Vagina (tissue), 2 donors: ENCODE measurements at regions not wholly inside any gene's neighbourhood (a gene's known extent, or its start where the extent isn't known, plus 50 kb on each side); places are given as distances from the start of the nearest gene placed in this dataset.
A peak's percentile ranks its signal among the peaks of the same experiment; 100 is the strongest.

Experiments used
- DNase-seq, 2 donors: peaks; one replicate each; pipeline ENCODE4 v3.0.0-alpha.2; 2017; ENCODE audit errors: extremely low spot score in 2 of 2
- H3K27ac ChIP-seq: fragments of 200-600 bp; sonication (generic); one replicate; pipeline ENCODE4 v1.5.1; 2019
- H3K27me3 ChIP-seq: fragments of 200-600 bp; sonication (generic); one replicate; pipeline ENCODE4 v1.5.1; 2019
- H3K36me3 ChIP-seq, 2 donors: fragments of 200-600 bp; sonication (generic); one replicate each; pipeline ENCODE4 v1.5.1; 2017 to 2019
- H3K4me1 ChIP-seq: fragments of 200-600 bp; sonication (generic); one replicate; pipeline ENCODE4 v1.5.1; 2019
- H3K4me3 ChIP-seq, 2 donors: fragments of 200-600 bp; sonication (generic); 1 replicate in 1 of 2; 2 replicates in 1 of 2; pipeline ENCODE4 v1.5.1; 2016 to 2019
- H3K9me3 ChIP-seq: fragments of 200-600 bp; sonication (generic); one replicate; pipeline ENCODE4 v1.5.1; 2019
- POLR2A ChIP-seq, 2 donors: fragments of 450-650 bp; IDR thresholded peaks; one replicate each; pipeline ENCODE4 v1.6.1; 2017; ENCODE audit warnings: antibody characterized with exemption in 2 of 2, mild to moderate bottlenecking in 2 of 2, moderate library complexity in 2 of 2
- POLR2AphosphoS5 ChIP-seq, 2 donors: sonication (generic); formaldehyde crosslinking; IDR thresholded peaks; one replicate each; pipeline ENCODE4 v1.9.0; 2017; ENCODE audit warnings: antibody characterized with exemption in 2 of 2, mild to moderate bottlenecking in 2 of 2, low read depth in 1 of 2; ENCODE audit not compliant: insufficient read depth in 1 of 2
- intact Hi-C: fragments of 100-400 bp; cut with DNase I; formaldehyde crosslinking; loops from one replicate; pipeline ENCODE4 v1.15.1; 2023
- TF ChIP-seq, protein P1 (sequence below), 3 experiments: fragments of 450-650 bp in 2 of 3; fragments of 200-600 bp in 1 of 3; sonication (generic) in 1 of 3; IDR thresholded peaks; one replicate each; pipeline ENCODE4 v1.5.1; 2017 to 2019; ENCODE audit warnings: antibody characterized with exemption in 3 of 3, mild to moderate bottlenecking in 2 of 3, moderate library complexity in 2 of 3

DNA sequence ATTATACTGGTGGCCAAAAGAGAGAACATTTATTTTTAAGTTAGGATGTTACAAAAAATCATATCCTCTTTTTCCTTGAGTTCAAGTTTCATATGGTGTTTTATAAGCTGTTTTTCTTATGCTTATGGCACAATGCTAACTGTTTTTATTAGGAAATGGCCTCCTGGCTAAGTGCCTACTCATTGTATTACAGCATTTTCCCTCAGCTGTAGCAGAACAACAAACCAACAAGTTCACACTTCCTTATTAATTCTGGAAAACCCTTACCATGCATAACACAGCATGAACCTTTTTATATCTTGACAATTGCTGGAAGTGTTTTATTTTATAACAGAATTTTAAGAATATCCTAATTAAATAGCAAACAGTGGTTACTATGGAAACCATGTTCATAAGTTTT, 165.8 kb downstream of the GASK1B start:
- Histone ChIP-seq H3K27me3 (no peaks in the 10 kb centered on the region), H3K36me3 (no peaks in the 10 kb centered on the region), H3K27ac (peak overlapping the region; percentile 70), H3K4me1 (peaks cover 34% of the 10 kb centered on the region), H3K9me3 (no peaks in the 10 kb centered on the region), H3K4me3 (no peak overlapping the region)
- no peak for DNase-seq
- intact Hi-C loops, result no loop called here
- TF ChIP-seq POLR2AphosphoS5 (IDR thresholded peaks at IDR 0.05; ENCODE audit: insufficient read depth in 1 of 2, low read depth in 1 of 2) (peak in 1 of 2 donors; percentile 92), POLR2A (IDR thresholded peaks at IDR 0.05) (no peak)
- TF ChIP-seq, protein P1, sequence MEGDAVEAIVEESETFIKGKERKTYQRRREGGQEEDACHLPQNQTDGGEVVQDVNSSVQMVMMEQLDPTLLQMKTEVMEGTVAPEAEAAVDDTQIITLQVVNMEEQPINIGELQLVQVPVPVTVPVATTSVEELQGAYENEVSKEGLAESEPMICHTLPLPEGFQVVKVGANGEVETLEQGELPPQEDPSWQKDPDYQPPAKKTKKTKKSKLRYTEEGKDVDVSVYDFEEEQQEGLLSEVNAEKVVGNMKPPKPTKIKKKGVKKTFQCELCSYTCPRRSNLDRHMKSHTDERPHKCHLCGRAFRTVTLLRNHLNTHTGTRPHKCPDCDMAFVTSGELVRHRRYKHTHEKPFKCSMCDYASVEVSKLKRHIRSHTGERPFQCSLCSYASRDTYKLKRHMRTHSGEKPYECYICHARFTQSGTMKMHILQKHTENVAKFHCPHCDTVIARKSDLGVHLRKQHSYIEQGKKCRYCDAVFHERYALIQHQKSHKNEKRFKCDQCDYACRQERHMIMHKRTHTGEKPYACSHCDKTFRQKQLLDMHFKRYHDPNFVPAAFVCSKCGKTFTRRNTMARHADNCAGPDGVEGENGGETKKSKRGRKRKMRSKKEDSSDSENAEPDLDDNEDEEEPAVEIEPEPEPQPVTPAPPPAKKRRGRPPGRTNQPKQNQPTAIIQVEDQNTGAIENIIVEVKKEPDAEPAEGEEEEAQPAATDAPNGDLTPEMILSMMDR (IDR thresholded peaks at IDR 0.05), result no peak

DNA sequence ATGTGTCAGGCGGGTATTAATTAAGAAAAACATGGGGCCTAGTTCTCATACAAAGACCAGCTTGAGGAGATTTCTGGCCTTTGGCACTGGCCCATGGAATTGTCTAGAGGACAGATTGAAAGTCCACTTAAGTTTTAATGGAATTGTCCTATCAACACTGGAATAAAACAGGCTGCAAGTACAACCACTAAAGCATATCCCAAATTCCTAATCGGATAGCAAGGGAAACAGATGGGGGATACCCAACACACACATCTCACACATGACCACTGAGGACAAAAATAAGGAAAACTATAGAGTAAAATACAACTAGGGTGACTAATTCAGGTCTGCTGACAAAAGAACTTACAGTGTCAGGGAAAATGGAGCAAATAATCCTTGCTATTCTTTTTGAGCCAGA, 167.8 kb downstream of the GASK1B start:
- Histone ChIP-seq H3K4me3 (no peak overlapping the region), H3K4me1 (peaks cover 34% of the 10 kb centered on the region), H3K27ac (peak overlapping the region; percentile 70), H3K36me3 (no peaks in the 10 kb centered on the region), H3K27me3 (no peaks in the 10 kb centered on the region), H3K9me3 (no peaks in the 10 kb centered on the region)
- no peak for DNase-seq
- intact Hi-C loops, result no loop called here
- TF ChIP-seq POLR2AphosphoS5 (IDR thresholded peaks at IDR 0.05; ENCODE audit: insufficient read depth in 1 of 2, low read depth in 1 of 2) (no peak), POLR2A (IDR thresholded peaks at IDR 0.05) (no peak)
- TF ChIP-seq, protein P1 (IDR thresholded peaks at IDR 0.05), result no peak

GRCh38 chr4:158004101-158004500, 168.7 kb downstream of the GASK1B start:
- Histone ChIP-seq H3K9me3 (no peaks in the 10 kb centered on the region), H3K4me1 (peaks cover 34% of the 10 kb centered on the region), H3K27me3 (no peaks in the 10 kb centered on the region), H3K36me3 (no peaks in the 10 kb centered on the region), H3K27ac (no peak overlapping the region), H3K4me3 (no peak overlapping the region)
- DNase-seq, result no peak
- intact Hi-C loops, result no loop called here
- TF ChIP-seq POLR2AphosphoS5 (IDR thresholded peaks at IDR 0.05; ENCODE audit: insufficient read depth in 1 of 2, low read depth in 1 of 2) (no peak), POLR2A (IDR thresholded peaks at IDR 0.05) (no peak)

DNA sequence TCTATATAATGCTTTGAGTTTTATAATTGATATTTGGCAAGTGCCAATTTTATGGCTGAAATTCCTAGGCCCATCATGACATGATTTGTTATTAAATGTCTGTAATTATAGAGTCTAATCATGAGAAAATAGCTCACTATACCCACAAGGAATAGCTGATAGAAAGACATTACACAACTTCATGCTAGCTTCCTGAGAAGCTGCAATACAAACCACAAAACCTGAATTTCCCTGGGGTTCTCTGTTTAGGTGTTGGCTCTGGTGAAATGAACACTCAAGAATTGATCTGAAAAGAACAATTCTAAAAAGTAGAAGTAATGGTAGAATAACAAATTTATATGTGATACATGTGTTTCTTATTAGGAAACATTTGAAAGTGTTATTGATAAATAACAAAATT, 169.6 kb downstream of the GASK1B start:
- no peaks in the 10 kb centered on the region for H3K9me3 ChIP-seq
- H3K36me3 ChIP-seq, result no peaks in the 10 kb centered on the region
- H3K4me1 ChIP-seq, result peaks cover 27% of the 10 kb centered on the region
- H3K4me3 ChIP-seq, result no peak overlapping the region
- no peaks in the 10 kb centered on the region for H3K27me3 ChIP-seq
- intact Hi-C loops, result no loop called here
- no peak overlapping the region for H3K27ac ChIP-seq
- TF ChIP-seq, protein P1 (IDR thresholded peaks at IDR 0.05), result no peak
- TF ChIP-seq POLR2AphosphoS5 (IDR thresholded peaks at IDR 0.05; ENCODE audit: insufficient read depth in 1 of 2, low read depth in 1 of 2) (no peak), POLR2A (IDR thresholded peaks at IDR 0.05) (no peak)
- no peak for DNase-seq

- Histone ChIP-seq H3K27me3 (no peaks in the 10 kb centered on the region), H3K4me3 (no peak overlapping the region), H3K9me3 (no peaks in the 10 kb centered on the region), H3K27ac (no peak overlapping the region), H3K36me3 (no peaks in the 10 kb centered on the region), H3K4me1 (peaks cover 17% of the 10 kb centered on the region)
- no peak for DNase-seq
- intact Hi-C loops, result no loop called here
- TF ChIP-seq, protein P1 (IDR thresholded peaks at IDR 0.05), result no peak
- no peak for TF ChIP-seq POLR2AphosphoS5 (IDR thresholded peaks at IDR 0.05; ENCODE audit: insufficient read depth in 1 of 2, low read depth in 1 of 2)
- TF ChIP-seq POLR2A (IDR thresholded peaks at IDR 0.05), result no peak
These were observed 170.7 kb downstream of the GASK1B start for GRCh38 chr4:158002173-158002572.
